HEK293T (cell line): ENCODE measurements at regions not wholly inside any gene's neighbourhood (a gene's known extent, or its start where the extent isn't known, plus 50 kb on each side); places are given as distances from the start of the nearest gene placed in this dataset.

Experiments
- FOXA1 ChIP-seq: fragments of 450-650 bp; IDR thresholded peaks from 2 replicates; pipeline ENCODE4 v1.6.1; 2016; ENCODE audit warnings: mild to moderate bottlenecking
- HDGF ChIP-seq: fragments of 450-650 bp; IDR thresholded peaks from 2 replicates; pipeline ENCODE4 v1.6.1; 2017; ENCODE audit warnings: antibody characterized with exemption, borderline replicate concordance
- TARDBP ChIP-seq: fragments of 450-650 bp; IDR thresholded peaks from 2 replicates; pipeline ENCODE4 v1.6.1; 2016

GRCh38 chr14:25178255-25178654, 128.3 kb upstream of the STXBP6 start:
- TF ChIP-seq TARDBP (no peak), FOXA1 (no peak), HDGF (no peak)
